ENCODE measurements at regions not wholly inside any gene's neighbourhood (a gene's known extent, or its start where the extent isn't known, plus 50 kb on each side); places are given as distances from the start of the nearest gene placed in this dataset.

GRCh38 chr9:115717711-115718173, 435.8 kb upstream of the PAPPA start:
- Mint-ChIP-seq H3K36me3 (ENCODE audit: low read depth) (no peaks in the 10 kb centered on the region), H3K4me3 (no peak overlapping the region), H3K27ac (no peak overlapping the region), H3K9me3 (no peaks in the 10 kb centered on the region), H3K27me3 (no peaks in the 10 kb centered on the region), H3K4me1 (ENCODE audit: low read depth) (no peaks in the 10 kb centered on the region)
- TF ChIP-seq, protein P1, sequence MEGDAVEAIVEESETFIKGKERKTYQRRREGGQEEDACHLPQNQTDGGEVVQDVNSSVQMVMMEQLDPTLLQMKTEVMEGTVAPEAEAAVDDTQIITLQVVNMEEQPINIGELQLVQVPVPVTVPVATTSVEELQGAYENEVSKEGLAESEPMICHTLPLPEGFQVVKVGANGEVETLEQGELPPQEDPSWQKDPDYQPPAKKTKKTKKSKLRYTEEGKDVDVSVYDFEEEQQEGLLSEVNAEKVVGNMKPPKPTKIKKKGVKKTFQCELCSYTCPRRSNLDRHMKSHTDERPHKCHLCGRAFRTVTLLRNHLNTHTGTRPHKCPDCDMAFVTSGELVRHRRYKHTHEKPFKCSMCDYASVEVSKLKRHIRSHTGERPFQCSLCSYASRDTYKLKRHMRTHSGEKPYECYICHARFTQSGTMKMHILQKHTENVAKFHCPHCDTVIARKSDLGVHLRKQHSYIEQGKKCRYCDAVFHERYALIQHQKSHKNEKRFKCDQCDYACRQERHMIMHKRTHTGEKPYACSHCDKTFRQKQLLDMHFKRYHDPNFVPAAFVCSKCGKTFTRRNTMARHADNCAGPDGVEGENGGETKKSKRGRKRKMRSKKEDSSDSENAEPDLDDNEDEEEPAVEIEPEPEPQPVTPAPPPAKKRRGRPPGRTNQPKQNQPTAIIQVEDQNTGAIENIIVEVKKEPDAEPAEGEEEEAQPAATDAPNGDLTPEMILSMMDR (IDR thresholded peaks at IDR 0.05): no peak
- POLR2A ChIA-PET: no interaction called here
- CTCF ChIA-PET: no interaction called here
- ATAC-seq (no peak), DNase-seq (no peak)
- intact Hi-C loops (cut with micrococcal nuclease): no loop called here

DNA sequence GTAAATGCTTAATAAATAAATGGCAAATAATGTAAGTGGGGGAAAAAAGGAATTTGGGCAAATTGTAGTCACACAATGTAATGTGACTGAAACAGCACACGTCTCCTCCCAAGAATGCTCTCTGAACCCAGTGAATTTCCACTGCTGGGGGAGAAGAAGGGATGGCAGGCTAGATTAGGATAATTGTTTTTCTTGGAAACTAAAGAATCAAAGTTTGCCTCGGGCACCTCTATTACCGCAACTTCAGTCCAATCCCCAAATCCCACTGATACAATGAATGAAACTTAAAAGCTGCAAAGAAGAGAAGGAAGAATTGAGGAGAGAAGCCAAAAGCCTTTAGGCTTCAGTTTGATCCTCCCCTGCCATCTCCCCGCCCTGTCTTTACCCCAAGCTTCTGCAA, 423.2 kb upstream of the PAPPA start:
- H3K9me3 Mint-ChIP-seq: peaks cover 11% of the 10 kb centered on the region
- no peak overlapping the region for H3K4me3 Mint-ChIP-seq
- no peak overlapping the region for H3K27ac Mint-ChIP-seq
- intact Hi-C loops (cut with micrococcal nuclease): no loop called here
- CTCF ChIA-PET: no interaction called here
- no peak for DNase-seq
- H3K36me3 Mint-ChIP-seq (ENCODE audit: low read depth): no peaks in the 10 kb centered on the region
- H3K4me1 Mint-ChIP-seq (ENCODE audit: low read depth): no peaks in the 10 kb centered on the region
- TF ChIP-seq, protein P1 (IDR thresholded peaks at IDR 0.05): no peak
- H3K27me3 Mint-ChIP-seq: no peaks in the 10 kb centered on the region
- POLR2A ChIA-PET: no interaction called here
- ATAC-seq: no peak

- ChIA-PET CTCF (no interaction called here), POLR2A (no interaction called here)
- Mint-ChIP-seq H3K27ac (no peak overlapping the region), H3K27me3 (no peaks in the 10 kb centered on the region), H3K9me3 (peaks cover 11% of the 10 kb centered on the region), H3K4me3 (no peak overlapping the region), H3K4me1 (ENCODE audit: low read depth) (no peaks in the 10 kb centered on the region), H3K36me3 (ENCODE audit: low read depth) (no peaks in the 10 kb centered on the region)
- TF ChIP-seq, protein P1 (IDR thresholded peaks at IDR 0.05): no peak
- ATAC-seq: no peak
- DNase-seq: no peak
- intact Hi-C loops (cut with micrococcal nuclease): no loop called here
These were observed 422.7 kb upstream of the PAPPA start for GRCh38 chr9:115730845-115731244.

GRCh38 chr9:115733318-115734110, 420.1 kb upstream of the PAPPA start:
- TF ChIP-seq, protein P1 (IDR thresholded peaks at IDR 0.05): no peak
- no peak overlapping the region for H3K4me3 Mint-ChIP-seq
- H3K36me3 Mint-ChIP-seq (ENCODE audit: low read depth): no peaks in the 10 kb centered on the region
- CTCF ChIA-PET: no interaction called here
- no peaks in the 10 kb centered on the region for H3K27me3 Mint-ChIP-seq
- H3K4me1 Mint-ChIP-seq (ENCODE audit: low read depth): no peaks in the 10 kb centered on the region
- POLR2A ChIA-PET: no interaction called here
- H3K27ac Mint-ChIP-seq: no peak overlapping the region
- intact Hi-C loops (cut with micrococcal nuclease): no loop called here
- ATAC-seq (no peak), DNase-seq (no peak)
- H3K9me3 Mint-ChIP-seq: peaks cover 3% of the 10 kb centered on the region

DNA sequence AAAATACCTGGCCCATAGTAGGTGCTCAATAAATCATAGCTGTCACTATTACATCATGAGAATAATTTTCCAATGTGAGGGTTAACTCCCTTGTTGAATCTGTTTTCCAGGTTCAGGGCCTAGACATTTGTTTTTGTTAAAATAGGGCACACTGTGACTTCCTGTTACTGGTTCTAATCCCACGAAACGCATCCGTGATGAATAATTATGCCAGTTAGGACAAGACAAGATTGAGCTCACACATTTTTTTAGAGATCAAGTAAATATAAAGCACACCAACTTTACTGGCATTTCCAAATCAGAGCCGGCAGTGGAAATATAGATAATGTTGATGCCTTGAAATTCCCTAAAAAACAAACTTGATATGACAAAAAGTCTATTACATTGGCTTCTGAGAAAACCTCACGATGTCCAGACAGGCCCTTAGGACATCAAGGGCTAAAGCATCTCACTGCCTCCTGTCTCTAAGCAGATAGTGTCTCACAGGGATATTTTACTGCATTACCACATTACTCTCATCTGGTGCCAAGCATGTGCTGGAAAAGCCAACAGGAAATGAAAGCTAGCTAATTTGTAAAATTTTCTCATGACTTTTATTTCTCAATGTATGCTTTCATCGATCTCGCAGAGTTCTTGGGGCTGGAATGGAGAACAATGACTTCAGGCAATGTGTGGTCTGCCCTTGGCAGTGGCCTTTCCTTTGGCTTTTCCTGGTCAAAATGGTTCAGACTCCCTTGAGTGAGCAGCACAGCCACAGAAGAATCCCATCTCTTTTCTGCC, 414.3 kb upstream of the PAPPA start:
- POLR2A ChIA-PET: no interaction called here
- intact Hi-C loops (cut with micrococcal nuclease): no loop called here
- DNase-seq (no peak), ATAC-seq (no peak)
- no peak overlapping the region for H3K27ac Mint-ChIP-seq
- no peaks in the 10 kb centered on the region for H3K9me3 Mint-ChIP-seq
- H3K36me3 Mint-ChIP-seq (ENCODE audit: low read depth): no peaks in the 10 kb centered on the region
- no peaks in the 10 kb centered on the region for H3K27me3 Mint-ChIP-seq
- CTCF ChIA-PET: no interaction called here
- no peaks in the 10 kb centered on the region for H3K4me1 Mint-ChIP-seq (ENCODE audit: low read depth)
- TF ChIP-seq, protein P1 (IDR thresholded peaks at IDR 0.05): no peak
- no peak overlapping the region for H3K4me3 Mint-ChIP-seq

Measured in activated CD8-positive, alpha-beta T cell treated with anti-CD3 and anti-CD28 coated beads for 36 hours (primary cell).